Karpas-422 (cell line): ENCODE measurements at regions not wholly inside any gene's neighbourhood (a gene's known extent, or its start where the extent isn't known, plus 50 kb on each side); places are given as distances from the start of the nearest gene placed in this dataset.

Experiments used
- DNase-seq: peaks from one replicate; pipeline ENCODE4 v3.0.0-alpha.2; 2015
- H2AFZ ChIP-seq: fragments of 200-600 bp; sonication (generic); 2 replicates; pipeline ENCODE4 v1.6.1; 2014; ENCODE audit warnings: antibody characterized with exemption, low read length, mixed read lengths
- H3K27ac ChIP-seq: fragments of 200-600 bp; sonication (generic); 2 replicates; pipeline ENCODE4 v1.5.1; 2014; ENCODE audit warnings: mild to moderate bottlenecking, low read length, moderate library complexity
- H3K27me3 ChIP-seq: fragments of 200-600 bp; sonication (generic); 2 replicates; pipeline ENCODE4 v1.6.1; 2014; ENCODE audit warnings: low read length, mixed read lengths
- H3K36me3 ChIP-seq: fragments of 200-600 bp; sonication (generic); 2 replicates; pipeline ENCODE4 v1.6.1; 2014; ENCODE audit warnings: low read length, mixed read lengths; ENCODE audit not compliant: insufficient read depth
- H3K4me1 ChIP-seq: fragments of 200-600 bp; sonication (generic); 2 replicates; pipeline ENCODE4 v1.6.1; 2014; ENCODE audit warnings: mild to moderate bottlenecking, low read length, mixed read lengths
- H3K4me2 ChIP-seq: fragments of 200-600 bp; sonication (generic); 2 replicates; pipeline ENCODE4 v1.6.1; 2014; ENCODE audit warnings: low read length, low read depth, mild to moderate bottlenecking; ENCODE audit not compliant: poor library complexity, severe bottlenecking
- H3K4me3 ChIP-seq: fragments of 200-600 bp; sonication (generic); 2 replicates; pipeline ENCODE4 v1.5.1; 2014; ENCODE audit warnings: mild to moderate bottlenecking, antibody characterized with exemption, low read length, mixed read lengths
- H3K79me2 ChIP-seq: fragments of 200-600 bp; sonication (generic); 2 replicates; pipeline ENCODE4 v1.6.1; 2014; ENCODE audit warnings: mild to moderate bottlenecking, low read length, mixed read lengths
- H3K9ac ChIP-seq: fragments of 200-600 bp; sonication (generic); 2 replicates; pipeline ENCODE4 v1.6.0; 2014; ENCODE audit warnings: low read length
- H3K9me2 ChIP-seq: fragments of 200-600 bp; sonication (generic), shearing (Covaris generic); replicated peaks from 2 replicates; pipeline ENCODE4 v1.6.0; 2014; ENCODE audit warnings: mild to moderate bottlenecking, low read length, moderate library complexity; ENCODE audit not compliant: insufficient read depth
- H3K9me3 ChIP-seq: fragments of 300-700, 200-600 bp; sonication (generic); 2 replicates; pipeline ENCODE4 v1.6.1; 2014; ENCODE audit warnings: low read length, mixed read lengths
- H4K20me1 ChIP-seq: fragments of 200-600 bp; sonication (generic); 2 replicates; pipeline ENCODE4 v1.6.1; 2014; ENCODE audit warnings: mild to moderate bottlenecking, antibody characterized with exemption, low read length, low read depth; ENCODE audit not compliant: insufficient read depth

- no peak overlapping the region for H3K27ac ChIP-seq
- H3K9me3 ChIP-seq = no peaks in the 10 kb centered on the region
- no peaks in the 10 kb centered on the region for H3K27me3 ChIP-seq
- H4K20me1 ChIP-seq = no peaks in the 10 kb centered on the region
- no peak overlapping the region for H3K4me2 ChIP-seq
- no peaks in the 10 kb centered on the region for H3K36me3 ChIP-seq
- H3K9me2 ChIP-seq = no peaks in the 10 kb centered on the region
- no peaks in the 10 kb centered on the region for H3K79me2 ChIP-seq
- H3K9ac ChIP-seq = no peak overlapping the region
- DNase-seq = no peak
- H3K4me1 ChIP-seq = no peaks in the 10 kb centered on the region
- H3K4me3 ChIP-seq = no peak overlapping the region
- no peak overlapping the region for H2AFZ ChIP-seq
Measured at GRCh38 chr2:60400462-60401246, 152.8 kb downstream of the BCL11A start.

GRCh38 chr2:60394463-60394862 lies 159.0 kb downstream of the BCL11A start:
- H2AFZ ChIP-seq = no peak overlapping the region
- no peaks in the 10 kb centered on the region for H3K4me1 ChIP-seq
- H3K4me2 ChIP-seq = no peak overlapping the region
- no peaks in the 10 kb centered on the region for H3K9me2 ChIP-seq
- no peak overlapping the region for H3K9ac ChIP-seq
- no peaks in the 10 kb centered on the region for H3K36me3 ChIP-seq
- H3K79me2 ChIP-seq = no peaks in the 10 kb centered on the region
- H3K9me3 ChIP-seq = no peaks in the 10 kb centered on the region
- H3K27me3 ChIP-seq = no peaks in the 10 kb centered on the region
- H3K4me3 ChIP-seq = no peak overlapping the region
- no peak overlapping the region for H3K27ac ChIP-seq
- DNase-seq = no peak
- no peaks in the 10 kb centered on the region for H4K20me1 ChIP-seq

GRCh38 chr2:60391649-60392375 lies 161.6 kb downstream of the BCL11A start:
- H3K9ac ChIP-seq = no peak overlapping the region
- H3K4me1 ChIP-seq = no peaks in the 10 kb centered on the region
- no peak overlapping the region for H3K4me2 ChIP-seq
- no peaks in the 10 kb centered on the region for H3K27me3 ChIP-seq
- no peaks in the 10 kb centered on the region for H3K36me3 ChIP-seq
- H3K9me2 ChIP-seq = no peaks in the 10 kb centered on the region
- no peak overlapping the region for H2AFZ ChIP-seq
- no peaks in the 10 kb centered on the region for H3K79me2 ChIP-seq
- no peaks in the 10 kb centered on the region for H3K9me3 ChIP-seq
- H3K27ac ChIP-seq = no peak overlapping the region
- H4K20me1 ChIP-seq = no peaks in the 10 kb centered on the region
- H3K4me3 ChIP-seq = no peak overlapping the region
- no peak for DNase-seq

GRCh38 chr2:60391230-60391629 lies 162.2 kb downstream of the BCL11A start:
- Histone ChIP-seq H3K27me3 (no peaks in the 10 kb centered on the region), H3K9me3 (no peaks in the 10 kb centered on the region), H3K4me1 (no peaks in the 10 kb centered on the region), H3K4me2 (no peak overlapping the region), H3K79me2 (no peaks in the 10 kb centered on the region), H2AFZ (no peak overlapping the region), H4K20me1 (no peaks in the 10 kb centered on the region), H3K36me3 (no peaks in the 10 kb centered on the region), H3K4me3 (no peak overlapping the region), H3K9ac (no peak overlapping the region), H3K27ac (no peak overlapping the region), H3K9me2 (no peaks in the 10 kb centered on the region)
- no peak for DNase-seq

GRCh38 chr2:60386436-60386835 lies 167.0 kb downstream of the BCL11A start:
- no peaks in the 10 kb centered on the region for H3K27me3 ChIP-seq
- no peaks in the 10 kb centered on the region for H3K9me3 ChIP-seq
- no peak overlapping the region for H3K4me3 ChIP-seq
- H4K20me1 ChIP-seq = no peaks in the 10 kb centered on the region
- H3K4me2 ChIP-seq = no peak overlapping the region
- no peaks in the 10 kb centered on the region for H3K79me2 ChIP-seq
- H2AFZ ChIP-seq = no peak overlapping the region
- no peak overlapping the region for H3K27ac ChIP-seq
- no peaks in the 10 kb centered on the region for H3K9me2 ChIP-seq
- DNase-seq = no peak
- no peaks in the 10 kb centered on the region for H3K4me1 ChIP-seq
- H3K9ac ChIP-seq = no peak overlapping the region
- H3K36me3 ChIP-seq = no peaks in the 10 kb centered on the region

- no peak overlapping the region for H2AFZ ChIP-seq
Measured at GRCh38 chr2:60385648-60386047, 167.8 kb downstream of the BCL11A start.

GRCh38 chr2:60383401-60384143 lies 169.9 kb downstream of the BCL11A start:
- no peaks in the 10 kb centered on the region for H3K4me1 ChIP-seq
- no peak overlapping the region for H3K9ac ChIP-seq
- H3K4me2 ChIP-seq = no peak overlapping the region
- no peaks in the 10 kb centered on the region for H4K20me1 ChIP-seq
- no peak overlapping the region for H3K4me3 ChIP-seq
- H3K36me3 ChIP-seq = no peaks in the 10 kb centered on the region
- no peak overlapping the region for H3K27ac ChIP-seq
- no peaks in the 10 kb centered on the region for H3K9me3 ChIP-seq
- DNase-seq = no peak
- no peaks in the 10 kb centered on the region for H3K9me2 ChIP-seq
- no peaks in the 10 kb centered on the region for H3K79me2 ChIP-seq
- H3K27me3 ChIP-seq = no peaks in the 10 kb centered on the region
- H2AFZ ChIP-seq = no peak overlapping the region

More at GRCh38 chr2:60385648-60386047, 167.8 kb downstream of the BCL11A start:
- Histone ChIP-seq H3K27me3 (no peaks in the 10 kb centered on the region), H3K79me2 (no peaks in the 10 kb centered on the region), H3K36me3 (no peaks in the 10 kb centered on the region), H3K27ac (no peak overlapping the region), H3K4me1 (no peaks in the 10 kb centered on the region), H3K9me3 (no peaks in the 10 kb centered on the region), H3K4me2 (no peak overlapping the region), H3K4me3 (no peak overlapping the region), H3K9me2 (no peaks in the 10 kb centered on the region), H3K9ac (no peak overlapping the region), H4K20me1 (no peaks in the 10 kb centered on the region)
- DNase-seq = no peak

GRCh38 chr2:60380411-60380810 lies 173.0 kb downstream of the BCL11A start:
- H3K79me2 ChIP-seq = no peaks in the 10 kb centered on the region
- H3K4me1 ChIP-seq = no peaks in the 10 kb centered on the region
- no peak for DNase-seq
- H3K9me2 ChIP-seq = no peaks in the 10 kb centered on the region
- no peak overlapping the region for H2AFZ ChIP-seq
- no peaks in the 10 kb centered on the region for H3K9me3 ChIP-seq
- H3K4me3 ChIP-seq = no peak overlapping the region
- H3K27ac ChIP-seq = no peak overlapping the region
- no peaks in the 10 kb centered on the region for H3K27me3 ChIP-seq
- H3K4me2 ChIP-seq = no peak overlapping the region
- no peaks in the 10 kb centered on the region for H4K20me1 ChIP-seq
- no peak overlapping the region for H3K9ac ChIP-seq
- H3K36me3 ChIP-seq = no peaks in the 10 kb centered on the region
